ENCODE measurements at regions not wholly inside any gene's neighbourhood (a gene's known extent, or its start where the extent isn't known, plus 50 kb on each side); places are given as distances from the start of the nearest gene placed in this dataset.

DNA sequence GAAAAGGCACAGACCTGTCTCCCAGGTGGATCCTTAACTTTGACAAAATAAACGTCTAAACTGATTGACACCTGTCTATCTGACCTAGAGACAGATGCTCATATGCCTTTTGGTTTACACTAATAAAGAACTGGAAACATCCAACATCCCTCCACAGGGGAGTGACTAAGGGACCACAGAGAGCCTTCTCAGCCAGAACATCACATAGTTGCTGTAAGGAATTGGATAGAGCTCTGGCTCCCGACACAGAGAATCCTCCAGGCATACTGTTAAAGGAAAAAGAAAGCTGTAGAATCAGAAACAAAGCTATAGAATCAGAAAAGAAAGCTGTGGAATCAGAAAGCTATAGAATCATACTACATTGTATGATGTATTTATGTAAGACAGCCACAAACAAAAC, 258.8 kb downstream of the STK31 start:
- H3K27me3 ChIP-seq (ENCODE audit: control insufficient read depth in 2 of 2, insufficient read depth in 2 of 2, low read length in 2 of 2) = no peaks in the 10 kb centered on the region
- FAIRE-seq (no peak), DNase-seq (ENCODE audit: low read depth, low spot score) (no peak)
- no peak overlapping the region for H3K4me2 ChIP-seq (ENCODE audit: insufficient read depth, low read length)
- no peaks in the 10 kb centered on the region for H3K4me1 ChIP-seq (ENCODE audit: control insufficient read depth, extremely low read depth, insufficient read depth, low read length)
- BruUV-seq (replicated peaks) = no TSS peak
- H3K9me1 ChIP-seq (replicated peaks; ENCODE audit: control insufficient read depth, extremely low read depth, insufficient read depth, low read length) = no peaks in the 10 kb centered on the region
- H3K27ac ChIP-seq (ENCODE audit: insufficient read depth, low read depth, low read length) = no peak overlapping the region
- POLR2A ChIA-PET = no interaction called here
- H3K4me3 ChIP-seq (replicated peaks in 1 of 3; ENCODE audit: insufficient read depth in 1 of 3, low read depth in 1 of 3, low read length in 3 of 3) = no peak overlapping the region
- TF ChIP-seq, protein P1, sequence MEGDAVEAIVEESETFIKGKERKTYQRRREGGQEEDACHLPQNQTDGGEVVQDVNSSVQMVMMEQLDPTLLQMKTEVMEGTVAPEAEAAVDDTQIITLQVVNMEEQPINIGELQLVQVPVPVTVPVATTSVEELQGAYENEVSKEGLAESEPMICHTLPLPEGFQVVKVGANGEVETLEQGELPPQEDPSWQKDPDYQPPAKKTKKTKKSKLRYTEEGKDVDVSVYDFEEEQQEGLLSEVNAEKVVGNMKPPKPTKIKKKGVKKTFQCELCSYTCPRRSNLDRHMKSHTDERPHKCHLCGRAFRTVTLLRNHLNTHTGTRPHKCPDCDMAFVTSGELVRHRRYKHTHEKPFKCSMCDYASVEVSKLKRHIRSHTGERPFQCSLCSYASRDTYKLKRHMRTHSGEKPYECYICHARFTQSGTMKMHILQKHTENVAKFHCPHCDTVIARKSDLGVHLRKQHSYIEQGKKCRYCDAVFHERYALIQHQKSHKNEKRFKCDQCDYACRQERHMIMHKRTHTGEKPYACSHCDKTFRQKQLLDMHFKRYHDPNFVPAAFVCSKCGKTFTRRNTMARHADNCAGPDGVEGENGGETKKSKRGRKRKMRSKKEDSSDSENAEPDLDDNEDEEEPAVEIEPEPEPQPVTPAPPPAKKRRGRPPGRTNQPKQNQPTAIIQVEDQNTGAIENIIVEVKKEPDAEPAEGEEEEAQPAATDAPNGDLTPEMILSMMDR (IDR thresholded peaks at IDR 0.05; ENCODE audit: extremely low read depth in 1 of 2, insufficient read depth in 1 of 2, low read depth in 1 of 2, low read length in 2 of 2) = no peak
- TF ChIP-seq, protein P2, sequence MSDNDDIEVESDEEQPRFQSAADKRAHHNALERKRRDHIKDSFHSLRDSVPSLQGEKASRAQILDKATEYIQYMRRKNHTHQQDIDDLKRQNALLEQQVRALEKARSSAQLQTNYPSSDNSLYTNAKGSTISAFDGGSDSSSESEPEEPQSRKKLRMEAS (IDR thresholded peaks at IDR 0.05; ENCODE audit: insufficient read depth, insufficient read length) = no peak
- TF ChIP-seq MYC (IDR thresholded peaks at IDR 0.05; ENCODE audit: low read depth, low read length) (no peak), EZH2 (IDR thresholded peaks at IDR 0.05; ENCODE audit: borderline replicate concordance, low read depth, low read length, severe bottlenecking) (no peak), POLR2A (IDR thresholded peaks at IDR 0.05; ENCODE audit: low read depth, low read length) (no peak), GATA2 (IDR thresholded peaks at IDR 0.05; ENCODE audit: insufficient read depth, insufficient read length, low read depth, low read length) (no peak), JUN (IDR thresholded peaks at IDR 0.05; ENCODE audit: borderline replicate concordance, insufficient read depth, insufficient read length, low read depth) (no peak), POLR2AphosphoS5 (IDR thresholded peaks at IDR 0.05; ENCODE audit: insufficient read depth, low read depth, low read length) (no peak), FOS (IDR thresholded peaks at IDR 0.05; ENCODE audit: borderline replicate concordance, insufficient read depth, low read length) (no peak)
- H2AFZ ChIP-seq (ENCODE audit: low read depth, low read length) = no peak overlapping the region
- CTCF ChIA-PET = no interaction called here
- no peaks in the 10 kb centered on the region for H3K79me2 ChIP-seq (ENCODE audit: control insufficient read depth, insufficient read depth, low read length)
- dilution Hi-C loops (cut with MboI; ENCODE audit: extremely low pct_ligation_motif_present, low sequenced_read_pairs) (no loop called here), intact Hi-C loops (cut with micrococcal nuclease) (no loop called here)
- no peaks in the 10 kb centered on the region for H3K9me3 ChIP-seq (replicated peaks; ENCODE audit: control insufficient read depth, insufficient read depth, low read length)
- no peaks in the 10 kb centered on the region for H4K20me1 ChIP-seq (replicated peaks; ENCODE audit: control insufficient read depth, extremely low read depth, insufficient read depth, low read length)
- H3K9ac ChIP-seq (replicated peaks; ENCODE audit: extremely low read depth, insufficient read depth, low read length) = no peak overlapping the region
- H3K36me3 ChIP-seq (ENCODE audit: control insufficient read depth in 2 of 2, extremely low read depth in 1 of 2, insufficient read depth in 2 of 2, low read length in 2 of 2) = no peaks in the 10 kb centered on the region

Data from endothelial cell of umbilical vein (primary cell).